ENCODE measurements at regions not wholly inside any gene's neighbourhood (a gene's known extent, or its start where the extent isn't known, plus 50 kb on each side); places are given as distances from the start of the nearest gene placed in this dataset.

GRCh38 chr4:122512430-122512829 is 55.9 kb upstream of the IL2 start:
- Histone ChIP-seq H3K79me2 (ENCODE audit: control insufficient read depth in 1 of 2, insufficient read depth in 2 of 2, low read length in 2 of 2) (no peaks in the 10 kb centered on the region), H3K9ac (replicated peaks in 1 of 4; ENCODE audit: extremely low read depth in 1 of 4, low read depth in 3 of 4, low read length in 3 of 4) (no peak overlapping the region), H3K23me2 (ENCODE audit: low read depth, low read length) (no peaks in the 10 kb centered on the region), H3K27me3 (replicated peaks in 1 of 4; ENCODE audit: control insufficient read depth in 3 of 4, extremely low read depth in 1 of 4, insufficient read depth in 3 of 4, low read length in 3 of 4) (no peaks in the 10 kb centered on the region), H3K18ac (ENCODE audit: extremely low read depth, low read length) (no peak overlapping the region), H2BK5ac (ENCODE audit: low read depth, low read length) (no peak overlapping the region), H2BK12ac (ENCODE audit: low read depth, low read length) (no peak overlapping the region), H3K4me3 (ENCODE audit: extremely low read depth in 1 of 4, insufficient read depth in 2 of 4, low read depth in 3 of 4, low read length in 4 of 4) (no peak overlapping the region), H3K27ac (ENCODE audit: low read depth, low read length) (no peak overlapping the region), H3K4ac (replicated peaks; ENCODE audit: insufficient read length, low read depth, low read length) (no peak overlapping the region), H2BK20ac (ENCODE audit: low read length) (no peak overlapping the region), H4K5ac (ENCODE audit: insufficient read length, low read depth, low read length) (no peak overlapping the region), H2AK5ac (ENCODE audit: low read depth, low read length) (no peak overlapping the region), H4K91ac (replicated peaks; ENCODE audit: insufficient read length, low read length) (no peak overlapping the region), H3K4me2 (ENCODE audit: insufficient read depth in 1 of 2, low read depth in 2 of 2, low read length in 2 of 2) (no peak overlapping the region), H3K9me3 (ENCODE audit: insufficient read depth in 2 of 2, low read depth in 1 of 2, low read length in 1 of 2) (no peaks in the 10 kb centered on the region), H3K23ac (ENCODE audit: insufficient read length) (no peak overlapping the region), H3K14ac (ENCODE audit: insufficient read length) (no peak overlapping the region), H2AFZ (ENCODE audit: low read length) (no peak overlapping the region), H3K4me1 (replicated peaks in 1 of 4; ENCODE audit: control insufficient read depth in 3 of 4, insufficient read depth in 4 of 4, low read length in 3 of 4) (no peaks in the 10 kb centered on the region), H4K20me1 (replicated peaks in 1 of 2; ENCODE audit: control insufficient read depth in 1 of 2, insufficient read depth in 2 of 2, low read length in 2 of 2) (no peaks in the 10 kb centered on the region), H2BK15ac (ENCODE audit: low read length) (no peak overlapping the region), H3K79me1 (ENCODE audit: low read depth, low read length) (no peaks in the 10 kb centered on the region), H3K56ac (replicated peaks; ENCODE audit: insufficient read length, low read depth, low read length) (no peak overlapping the region), H2BK120ac (replicated peaks; ENCODE audit: low read depth, low read length) (no peak overlapping the region), H4K8ac (ENCODE audit: extremely low read depth, insufficient read depth, low read length) (no peak overlapping the region), H3K36me3 (ENCODE audit: control insufficient read depth in 2 of 4, insufficient read depth in 4 of 4, low read length in 3 of 4) (no peaks in the 10 kb centered on the region)
- TF ChIP-seq SP2 (IDR thresholded peaks at IDR 0.05; ENCODE audit: low read length) (no peak), JUN (IDR thresholded peaks at IDR 0.05; ENCODE audit: low read depth, low read length) (no peak), GTF2F1 (IDR thresholded peaks at IDR 0.05; ENCODE audit: borderline replicate concordance, low read depth, low read length) (no peak), TAF7 (optimal IDR thresholded peaks at IDR 0.05; ENCODE audit: borderline replicate concordance, low read depth, low read length) (no peak), FOSL1 (IDR thresholded peaks at IDR 0.05; ENCODE audit: insufficient read depth, low read depth, low read length) (no peak), POLR2A (IDR thresholded peaks at IDR 0.05; ENCODE audit: control extremely low read depth in 1 of 2, low read depth in 2 of 2, low read length in 2 of 2) (no peak), NANOG (IDR thresholded peaks at IDR 0.05; ENCODE audit: insufficient read depth, low read depth, low read length, poor library complexity, severe bottlenecking) (no peak), GABPA (IDR thresholded peaks at IDR 0.05; ENCODE audit: borderline replicate concordance, insufficient read depth, low read length) (no peak), SP4 (IDR thresholded peaks at IDR 0.05; ENCODE audit: low read length) (no peak), MAX (IDR thresholded peaks at IDR 0.05) (no peak), TBP (IDR thresholded peaks at IDR 0.05; ENCODE audit: low read depth, low read length) (no peak), BRCA1 (IDR thresholded peaks at IDR 0.05; ENCODE audit: low read depth, low read length) (no peak), CHD2 (IDR thresholded peaks at IDR 0.05; ENCODE audit: low read length) (no peak), SUZ12 (IDR thresholded peaks at IDR 0.05; ENCODE audit: low read length) (no peak), CBX5 (IDR thresholded peaks at IDR 0.05; ENCODE audit: low read depth, low read length) (no peak)
- DNase-seq (ENCODE audit: low read depth in 1 of 2, low spot score in 2 of 2) (no peak), FAIRE-seq (no peak)
- ChIA-PET CTCF (ENCODE audit: partially characterized antibody) (no interaction called here), POLR2A (ENCODE audit: partially characterized antibody) (no interaction called here)
